IPS-NIHi11 (cell line): ENCODE measurements at regions not wholly inside any gene's neighbourhood (a gene's known extent, or its start where the extent isn't known, plus 50 kb on each side); places are given as distances from the start of the nearest gene placed in this dataset.
"Not testable (repeated sequence)": the region's sequence is repeated elsewhere in the genome, so short reads cannot be mapped to it uniquely, and the experiment has no call there.

Experiments
- DNase-seq: peaks from one replicate; pipeline ENCODE4 v3.0.0; 2012; ENCODE audit warnings: mixed read lengths, low spot score

DNA sequence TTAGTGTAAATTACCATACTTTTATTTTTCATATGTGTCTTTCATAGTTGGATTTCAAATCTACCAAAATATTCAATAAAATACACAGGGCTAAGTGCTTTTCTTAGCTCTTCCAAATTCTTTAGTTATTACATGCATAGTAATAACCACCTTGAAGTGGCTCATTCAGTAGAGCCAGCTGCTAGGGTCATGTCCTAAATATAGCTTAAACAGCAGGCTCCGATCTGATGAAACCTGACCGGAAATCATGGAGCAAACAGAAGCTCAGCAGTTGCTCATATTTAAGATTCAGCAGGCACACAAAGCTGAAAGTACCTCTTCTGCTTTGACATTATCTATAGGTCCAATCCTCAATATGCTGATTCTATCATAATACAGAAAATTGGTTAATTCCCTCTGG lies 1470.4 kb downstream of the ADGRL3 start:
- no peak for DNase-seq

- no peak for DNase-seq
Observed at GRCh38 chr4:62661821-62662220, 1461.7 kb downstream of the ADGRL3 start.

- no peak for DNase-seq
Observed at GRCh38 chr4:62656006-62656405, 1455.9 kb downstream of the ADGRL3 start.

GRCh38 chr4:62644372-62644771 lies 1444.2 kb downstream of the ADGRL3 start:
- peak; percentile 10 for DNase-seq

- DNase-seq: peak; percentile 8
Observed at GRCh38 chr4:62640296-62640695, 1440.2 kb downstream of the ADGRL3 start.

DNA sequence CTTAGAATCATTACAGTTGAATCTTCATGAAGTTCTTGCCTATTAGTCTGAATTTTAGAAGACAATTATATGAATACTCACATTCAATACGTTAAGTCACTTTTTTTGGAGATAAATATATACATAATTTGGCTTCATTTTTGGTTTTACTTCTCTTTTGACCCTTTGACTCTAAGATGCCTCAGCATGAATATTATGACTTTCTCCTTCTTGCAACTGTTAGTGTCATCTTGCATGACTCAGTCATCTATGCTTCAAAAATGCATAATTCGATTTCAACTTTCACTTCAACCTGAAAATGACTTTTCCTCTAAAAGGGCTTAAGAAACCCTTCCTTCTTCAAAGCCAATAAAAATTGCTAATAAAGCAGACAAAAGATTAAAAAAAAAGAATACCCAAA lies 1427.5 kb downstream of the ADGRL3 start:
- DNase-seq: no peak

- no peak for DNase-seq
Observed at GRCh38 chr4:62627141-62627540, 1427.0 kb downstream of the ADGRL3 start.

DNA sequence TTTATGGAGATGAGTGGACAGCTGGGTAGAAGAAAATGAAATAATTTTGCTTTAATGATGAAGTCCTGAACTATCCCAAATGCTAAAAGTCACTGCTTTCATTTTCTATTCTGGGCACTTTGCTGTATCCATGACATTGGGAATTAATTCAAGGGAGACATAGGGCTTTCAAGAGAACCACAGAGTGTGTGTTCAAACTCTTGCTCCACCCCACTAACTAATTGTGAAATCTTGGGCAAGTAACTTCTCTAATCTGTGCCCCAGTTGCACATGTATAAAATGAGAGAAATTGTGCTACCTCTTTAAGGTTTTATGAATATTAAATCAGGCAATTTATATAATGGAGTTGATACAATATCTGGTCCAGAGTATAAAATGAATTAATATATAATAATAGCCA lies 1422.0 kb downstream of the ADGRL3 start:
- no peak for DNase-seq

DNA sequence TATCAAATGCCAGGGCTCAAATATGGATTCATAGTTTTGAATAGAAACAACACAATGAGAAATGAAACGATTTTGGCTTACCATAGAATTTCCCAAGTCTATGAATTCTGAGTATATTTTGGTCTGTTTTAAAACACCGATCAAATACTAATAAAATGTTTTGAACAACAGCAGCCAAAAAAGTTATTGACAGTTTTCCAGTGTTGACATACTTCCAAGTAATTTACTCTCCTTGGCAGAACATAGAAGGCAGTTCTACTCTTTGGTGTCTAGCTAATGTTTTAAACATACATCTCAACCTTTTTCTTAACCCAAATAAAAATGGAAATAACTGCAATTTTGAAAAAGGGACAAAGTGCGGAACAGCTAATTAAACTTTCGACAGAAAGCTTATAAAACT lies 1419.8 kb downstream of the ADGRL3 start:
- DNase-seq: no peak

DNA sequence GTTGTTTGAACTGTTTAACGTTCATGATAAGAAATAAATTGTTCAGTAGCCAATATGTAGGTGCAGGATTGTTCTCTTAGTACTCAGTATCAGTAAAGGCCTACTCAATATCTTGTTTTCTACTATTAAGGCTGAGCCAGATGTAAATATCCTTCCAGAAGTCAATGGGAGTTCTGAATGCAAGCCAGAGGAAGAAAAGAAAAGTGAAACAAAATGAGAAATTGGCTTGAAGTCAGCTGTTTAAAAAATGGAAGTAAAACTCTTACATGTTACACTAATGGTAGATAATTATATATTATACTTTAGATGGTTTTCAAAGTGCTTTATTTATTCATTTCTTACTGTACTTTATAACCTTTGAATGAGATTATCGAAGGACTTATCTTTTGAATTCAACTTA lies 1417.9 kb downstream of the ADGRL3 start:
- DNase-seq: no peak

GRCh38 chr4:62601737-62602136 lies 1401.6 kb downstream of the ADGRL3 start:
- no peak for DNase-seq

DNA sequence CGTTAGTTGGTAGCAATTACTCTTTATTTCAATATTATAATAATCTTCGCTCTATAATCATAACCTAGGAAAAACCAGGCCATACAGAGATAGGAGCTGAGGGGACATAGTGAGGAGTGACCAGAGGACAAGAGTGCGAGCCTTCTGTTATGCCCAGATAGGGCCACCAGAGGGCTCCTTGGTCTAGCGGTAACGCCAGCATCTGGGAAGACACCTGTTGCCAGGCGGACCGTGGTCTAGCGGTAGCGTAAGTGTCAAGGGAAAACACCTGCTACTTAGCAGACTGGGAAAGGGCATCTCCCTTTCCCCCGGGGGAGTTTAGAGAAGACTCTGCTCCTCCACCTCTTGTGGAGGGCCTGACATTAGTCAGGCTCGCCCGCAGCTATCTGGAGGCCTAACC lies 1395.1 kb downstream of the ADGRL3 start:
- not testable (repeated sequence) for DNase-seq

GRCh38 chr4:62591756-62592155 lies 1391.6 kb downstream of the ADGRL3 start:
- DNase-seq: no peak

GRCh38 chr4:62588671-62589070 lies 1388.5 kb downstream of the ADGRL3 start:
- no peak for DNase-seq

- DNase-seq: no peak
Observed at GRCh38 chr4:62571494-62571893, 1371.4 kb downstream of the ADGRL3 start.

- DNase-seq: no peak
Observed at GRCh38 chr4:62560858-62561257, 1360.7 kb downstream of the ADGRL3 start.

DNA sequence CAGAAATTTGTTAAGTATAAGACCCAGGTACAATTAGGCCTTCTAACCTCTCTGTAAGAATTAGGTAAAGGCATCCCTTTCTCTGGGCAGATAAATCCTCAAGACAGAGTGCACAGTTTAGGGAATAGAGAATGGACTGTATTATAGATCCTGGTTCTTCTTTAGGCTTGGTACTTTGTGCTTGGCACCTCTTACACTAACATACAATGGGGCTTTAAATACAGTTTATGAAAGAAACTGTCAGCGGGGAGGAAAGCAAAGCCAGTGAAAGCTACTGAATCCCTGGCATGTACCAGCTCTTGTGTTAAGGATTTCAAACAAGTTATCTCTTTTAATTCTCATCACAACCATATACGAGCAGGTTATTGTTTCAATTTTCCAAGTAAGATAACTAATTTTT lies 1350.0 kb downstream of the ADGRL3 start:
- DNase-seq: no peak

GRCh38 chr4:62549601-62550000 lies 1349.5 kb downstream of the ADGRL3 start:
- no peak for DNase-seq

GRCh38 chr4:62548765-62549164 lies 1348.6 kb downstream of the ADGRL3 start:
- no peak for DNase-seq

DNA sequence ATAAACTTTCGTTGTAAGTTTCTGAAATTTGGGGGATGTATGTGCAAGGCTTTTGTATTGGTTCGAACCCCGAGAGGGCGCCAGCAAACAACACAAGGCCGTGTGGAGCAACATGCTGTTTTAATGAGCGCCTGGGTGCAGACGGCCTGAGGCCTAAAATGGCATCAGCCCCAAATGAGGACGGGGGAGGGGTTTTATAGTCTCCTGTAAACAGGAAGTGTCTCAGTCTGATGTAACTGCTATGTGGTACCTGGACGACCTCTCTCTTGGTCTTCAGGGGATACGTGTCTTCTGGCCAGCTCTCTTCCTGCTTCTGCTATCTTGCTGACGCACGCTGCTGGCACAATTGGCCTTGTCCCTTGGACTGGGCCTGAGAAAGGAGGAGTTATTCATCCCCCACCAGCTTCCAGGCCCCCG lies 1348.0 kb downstream of the ADGRL3 start:
- peak; percentile 7 for DNase-seq

DNA sequence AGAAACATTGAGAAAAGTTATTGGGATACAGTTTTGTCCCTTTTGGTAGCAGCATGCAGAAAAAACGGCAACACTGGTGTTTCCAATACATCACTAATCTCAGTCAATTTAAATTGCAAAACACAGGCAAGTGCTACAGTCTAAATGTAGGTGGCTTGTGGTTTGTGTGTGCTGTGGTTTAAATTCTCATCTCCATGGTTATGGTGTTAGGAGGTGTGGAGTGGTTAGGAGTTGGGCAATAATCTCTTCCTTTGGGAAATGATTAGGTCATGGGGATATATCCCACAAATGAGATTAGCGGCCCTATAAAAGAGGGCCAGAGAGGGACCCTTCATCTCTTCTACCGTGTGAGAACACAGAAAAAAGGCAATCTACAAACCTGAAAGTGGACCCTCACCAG lies 1344.3 kb downstream of the ADGRL3 start:
- DNase-seq: no peak

- no peak for DNase-seq
Observed at GRCh38 chr4:62543002-62543401, 1342.9 kb downstream of the ADGRL3 start.

- no peak for DNase-seq
Observed at GRCh38 chr4:62533573-62533972, 1333.4 kb downstream of the ADGRL3 start.

- peak; percentile 46 for DNase-seq
Observed at GRCh38 chr4:62531731-62532130, 1331.6 kb downstream of the ADGRL3 start.

DNA sequence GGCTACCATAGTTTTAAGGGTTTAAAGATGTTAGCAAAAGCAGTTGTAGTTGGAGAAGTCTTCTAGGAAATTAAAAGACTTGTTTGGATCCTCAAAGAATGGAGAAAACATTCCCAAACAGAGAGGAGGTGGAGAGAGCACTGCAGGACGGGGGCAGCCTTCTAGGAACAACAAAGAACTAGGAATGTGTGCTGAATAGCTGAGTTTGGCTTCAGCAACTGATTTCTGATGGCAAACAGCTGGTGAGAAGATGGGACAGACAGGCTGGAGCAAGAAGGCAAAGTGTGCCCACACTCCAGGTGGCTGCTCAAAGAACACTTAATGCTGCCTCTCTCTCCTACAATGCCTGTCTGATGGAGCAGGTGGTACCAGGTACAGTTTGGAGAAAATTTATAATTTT lies 1331.1 kb downstream of the ADGRL3 start:
- peak; percentile 13 for DNase-seq
